ENCODE measurements at regions not wholly inside any gene's neighbourhood (a gene's known extent, or its start where the extent isn't known, plus 50 kb on each side); places are given as distances from the start of the nearest gene placed in this dataset. TPM values are rescaled to one million over a fixed set of nuclear protein-coding genes. Genes with fewer than 3 reads are reported as not detected.

DNA sequence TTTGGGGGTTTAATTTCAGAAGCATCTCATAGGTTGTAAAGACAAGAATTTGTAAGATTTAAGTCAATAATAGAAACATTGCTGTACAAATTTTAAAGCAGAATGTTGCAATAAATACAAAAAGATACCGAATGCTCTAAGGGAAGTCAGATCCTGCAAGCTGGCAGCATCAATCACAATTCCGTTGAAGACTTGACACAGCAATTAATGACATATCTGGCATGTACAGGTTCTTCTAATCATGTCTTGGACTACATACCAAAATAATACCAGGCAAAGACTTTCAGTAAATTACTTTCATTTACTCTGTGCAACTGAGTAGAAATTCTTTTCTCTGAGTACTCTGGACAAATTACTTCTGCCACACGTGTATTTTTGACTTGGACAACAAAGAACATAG lies 54.0 kb upstream of the CDIN1 start:
- H3K27me3 Mint-ChIP-seq, result no peaks in the 10 kb centered on the region
- no peaks in the 10 kb centered on the region for H3K4me1 Mint-ChIP-seq (ENCODE audit: low read depth)
- TF ChIP-seq CTCF (IDR thresholded peaks at IDR 0.05), result no peak
- CTCF ChIA-PET, result no interaction called here
- H3K4me3 Mint-ChIP-seq, result no peak overlapping the region
- H3K27ac Mint-ChIP-seq, result no peak overlapping the region
- intact Hi-C loops (cut with micrococcal nuclease), result no loop called here
- no peaks in the 10 kb centered on the region for H3K36me3 Mint-ChIP-seq (ENCODE audit: low read depth)
- DNase-seq, result no peak
- no peak for ATAC-seq
- no peaks in the 10 kb centered on the region for H3K9me3 Mint-ChIP-seq
- POLR2A ChIA-PET, result no interaction called here

DNA sequence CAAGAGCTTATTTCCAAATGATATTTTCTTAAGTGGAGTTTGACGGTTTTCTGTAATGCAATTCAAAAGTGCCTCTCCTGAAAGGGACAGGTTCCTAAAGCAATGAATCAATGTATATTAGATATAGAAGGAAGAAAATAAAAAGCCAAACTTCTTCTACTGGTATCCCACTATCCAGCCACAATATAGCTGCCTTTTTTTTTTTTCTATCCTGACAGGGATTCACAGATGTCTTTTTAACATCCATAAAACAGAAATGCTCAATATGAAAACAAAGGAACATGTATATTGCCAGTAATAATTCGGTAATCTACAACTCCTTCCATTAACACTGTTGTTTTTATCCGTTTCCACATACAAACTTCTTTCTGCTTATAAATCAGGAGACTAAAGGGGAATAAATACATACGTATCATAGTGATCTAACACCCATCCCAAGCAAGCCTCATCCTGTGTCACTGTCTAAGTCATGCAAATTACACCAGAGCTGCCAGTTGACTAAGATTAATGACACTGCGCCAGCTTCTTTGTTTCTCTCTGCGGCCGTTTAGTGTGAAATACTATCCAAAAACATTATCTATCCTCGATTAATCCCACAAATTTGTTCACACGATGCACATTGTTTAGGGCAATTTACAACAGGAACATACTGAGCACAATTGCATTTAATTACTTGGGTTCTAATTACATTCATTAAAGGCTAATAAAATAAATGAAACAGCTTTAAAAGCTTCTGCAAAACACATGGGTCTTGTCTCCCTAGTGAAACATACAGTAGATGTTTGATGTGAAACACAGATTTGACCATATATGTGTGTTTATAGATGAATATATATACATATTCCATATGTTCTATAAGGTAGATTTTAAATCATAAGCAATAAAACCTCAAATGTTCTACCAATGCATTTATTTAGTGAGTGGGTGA lies 51.9 kb upstream of the CDIN1 start:
- intact Hi-C loops (cut with micrococcal nuclease), result no loop called here
- CTCF ChIA-PET, result interaction anchor here (0.7 kb wide), 1 partner anchor 14 kb away, joined by 3 read pairs; no protein-coding TSS in a partner anchor
- no peak overlapping the region for H3K27ac Mint-ChIP-seq
- no peak for TF ChIP-seq CTCF (IDR thresholded peaks at IDR 0.05)
- no peak for ATAC-seq
- POLR2A ChIA-PET, result interaction anchor here (1.3 kb wide), 1 partner anchor 11 kb away, joined by 4 read pairs; no protein-coding TSS in a partner anchor
- peaks cover 5% of the 10 kb centered on the region for H3K27me3 Mint-ChIP-seq
- H3K9me3 Mint-ChIP-seq, result no peaks in the 10 kb centered on the region
- no peaks in the 10 kb centered on the region for H3K36me3 Mint-ChIP-seq (ENCODE audit: low read depth)
- no peaks in the 10 kb centered on the region for H3K4me1 Mint-ChIP-seq (ENCODE audit: low read depth)
- H3K4me3 Mint-ChIP-seq, result no peak overlapping the region
- DNase-seq, result no peak

- H3K4me1 Mint-ChIP-seq (ENCODE audit: low read depth), result no peaks in the 10 kb centered on the region
- H3K9me3 Mint-ChIP-seq, result no peaks in the 10 kb centered on the region
- DNase-seq (no peak), ATAC-seq (no peak)
- no peak overlapping the region for H3K4me3 Mint-ChIP-seq
- TF ChIP-seq CTCF (IDR thresholded peaks at IDR 0.05), result no peak
- no peak overlapping the region for H3K27ac Mint-ChIP-seq
- peaks cover 5% of the 10 kb centered on the region for H3K27me3 Mint-ChIP-seq
- intact Hi-C loops (cut with micrococcal nuclease), result no loop called here
- POLR2A ChIA-PET, result interaction anchor here (0.6 kb wide), 1 partner anchor 582 kb away, joined by 3 read pairs; no protein-coding TSS in a partner anchor
- H3K36me3 Mint-ChIP-seq (ENCODE audit: low read depth), result no peaks in the 10 kb centered on the region
- CTCF ChIA-PET, result no interaction called here
These were observed 50.0 kb upstream of the CDIN1 start for GRCh38 chr15:36529296-36530011.

Small RNA genes lying in the stretch of these regions (microRNA-seq; reads per million reads assigned to microRNA genes)
- not detected for gene MIR4510 (ENCODE audit: borderline microRNAs expressed, borderline replicate concordance)
